Keratinocyte (primary cell): ENCODE measurements at regions not wholly inside any gene's neighbourhood (a gene's known extent, or its start where the extent isn't known, plus 50 kb on each side); places are given as distances from the start of the nearest gene placed in this dataset.
"Not testable (repeated sequence)": the region's sequence is repeated elsewhere in the genome, so short reads cannot be mapped to it uniquely, and the experiment has no call there.

Experiments used
- DNase-seq: peaks from one replicate; pipeline ENCODE4 v3.0.0-alpha.2; 2011; ENCODE audit warnings: low read depth, missing footprints, low spot score
- FAIRE-seq: peaks from 2 replicates; lab custom pipeline; 2011; peaks lifted over from hg19 to GRCh38; lab: Jason Lieb, UNC
- H2AFZ ChIP-seq: 2 replicates; pipeline ENCODE4 v1.6.0; 2012; ENCODE audit warnings: low read length, control low read depth, inconsistent platforms; ENCODE audit not compliant: control insufficient read depth
- H3K27ac ChIP-seq: 2 replicates; pipeline ENCODE4 v1.5.1; 2011; ENCODE audit warnings: low read length; ENCODE audit not compliant: control insufficient read depth, insufficient read depth
- H3K27me3 ChIP-seq: 3 replicates; pipeline ENCODE4 v1.6.0; 2011; ENCODE audit warnings: low read length; ENCODE audit not compliant: control insufficient read depth, insufficient read depth; ENCODE audit errors: extremely low read depth
- H3K36me3 ChIP-seq, 2 experiments: 2 replicates in 1 of 2; 3 replicates in 1 of 2; pipeline ENCODE4 v1.5.1; 2011; ENCODE audit warnings: low read length in 2 of 2, mild to moderate bottlenecking in 1 of 2; ENCODE audit not compliant: control insufficient read depth in 2 of 2, insufficient read depth in 2 of 2; ENCODE audit errors: extremely low read depth in 1 of 2
- H3K4me1 ChIP-seq: 3 replicates; pipeline ENCODE4 v1.5.1; 2011; ENCODE audit warnings: low read length; ENCODE audit not compliant: control insufficient read depth, insufficient read depth; ENCODE audit errors: extremely low read depth
- H3K4me2 ChIP-seq: 3 replicates; pipeline ENCODE4 v1.6.0; 2011; ENCODE audit warnings: low read depth, low read length; ENCODE audit not compliant: control insufficient read depth, insufficient read depth; ENCODE audit errors: extremely low read depth
- H3K4me3 ChIP-seq, 3 experiments: fragments of 200-600 bp in 1 of 3; sonication (generic) in 1 of 3; 2 replicates in 2 of 3; 3 replicates in 1 of 3; pipeline ENCODE4 v1.5.1; 2011 to 2016; ENCODE audit warnings: low read length in 3 of 3, mild to moderate bottlenecking in 3 of 3, control low read depth in 2 of 3, inconsistent platforms in 1 of 3, low read depth in 1 of 3, mixed read lengths in 1 of 3, mixed run types in 1 of 3, moderate library complexity in 1 of 3; ENCODE audit not compliant: control insufficient read depth in 2 of 3, insufficient read depth in 2 of 3; ENCODE audit errors: extremely low read depth in 1 of 3
- H3K79me2 ChIP-seq: 2 replicates; pipeline ENCODE4 v1.6.0; 2012; ENCODE audit warnings: low read length; ENCODE audit not compliant: control insufficient read depth, insufficient read depth
- H3K9ac ChIP-seq: 3 replicates; pipeline ENCODE4 v1.6.0; 2011; ENCODE audit warnings: low read length; ENCODE audit not compliant: control insufficient read depth, insufficient read depth; ENCODE audit errors: extremely low read depth
- H3K9me1 ChIP-seq: 3 replicates; pipeline ENCODE4 v1.6.0; 2011; ENCODE audit warnings: low read length; ENCODE audit not compliant: control insufficient read depth, insufficient read depth; ENCODE audit errors: extremely low read depth
- H3K9me3 ChIP-seq: 2 replicates; pipeline ENCODE4 v1.5.1; 2012; ENCODE audit warnings: low read depth, low read length; ENCODE audit not compliant: control insufficient read depth
- H4K20me1 ChIP-seq: 3 replicates; pipeline ENCODE4 v1.6.0; 2011; ENCODE audit warnings: low read length; ENCODE audit not compliant: control insufficient read depth, insufficient read depth; ENCODE audit errors: extremely low read depth
- CTCF ChIP-seq, 3 experiments: IDR thresholded peaks in 1 of 3; conservative IDR thresholded peaks in 1 of 3; optimal IDR thresholded peaks in 1 of 3; 2 replicates in 2 of 3; 3 replicates in 1 of 3; pipeline versions ENCODE3 to v1.5.1; 2011; ENCODE audit warnings: low read length in 3 of 3, mild to moderate bottlenecking in 3 of 3, moderate library complexity in 2 of 3, control low read depth in 1 of 3, inconsistent platforms in 1 of 3; ENCODE audit not compliant: insufficient read depth in 2 of 3; ENCODE audit errors: extremely low read depth in 1 of 3
- EZH2 ChIP-seq: IDR thresholded peaks from one replicate; pipeline ENCODE4 v1.6.1; 2012; ENCODE audit warnings: inconsistent platforms, mild to moderate bottlenecking, low read length, moderate library complexity
- dilution Hi-C: fragments of 300-500 bp; cut with MboI; formaldehyde crosslinking; loops from one replicate; pipeline ENCODE4 v1.7.0; 2020; ENCODE audit warnings: low sequenced_read_pairs; ENCODE audit not compliant: extremely low pct_ligation_motif_present

DNA sequence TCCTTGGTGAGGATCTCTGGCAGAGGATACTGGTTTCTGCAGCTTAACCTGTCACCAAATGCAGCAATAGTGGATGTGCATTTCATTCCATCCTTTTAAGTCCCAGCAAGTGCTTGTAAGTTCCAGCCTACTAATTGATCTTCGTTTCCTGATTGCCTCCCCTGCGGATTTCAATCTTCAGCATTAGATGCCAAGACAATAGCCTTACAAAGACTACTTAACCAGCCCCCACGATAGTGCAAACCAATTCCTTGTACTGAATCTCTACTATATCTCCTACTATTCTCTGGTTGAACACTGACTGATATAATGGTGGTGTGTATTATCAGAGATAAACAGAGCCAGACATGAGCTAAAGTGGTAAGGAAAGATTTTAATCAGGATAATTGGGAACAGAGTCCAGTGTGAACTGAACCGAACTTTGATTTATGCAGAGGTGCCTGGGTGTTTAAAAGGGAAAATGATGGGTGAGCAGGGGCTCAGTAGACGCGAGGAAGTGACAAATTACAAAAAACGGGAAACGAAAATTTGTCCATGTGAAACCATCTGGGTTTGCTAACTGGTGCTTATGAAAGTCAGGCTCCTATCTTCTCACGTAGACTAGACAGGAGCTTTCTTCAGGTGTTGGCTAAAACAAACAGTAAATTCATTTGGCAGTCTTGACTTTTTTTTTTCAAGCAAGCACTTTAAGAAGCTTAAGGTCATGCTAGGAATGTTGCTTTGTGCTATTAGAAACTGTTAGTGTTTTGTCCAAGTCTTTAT is 106.9 kb upstream of the ST8SIA4 start:
- Histone ChIP-seq H2AFZ (no peak overlapping the region), H4K20me1 (no peaks in the 10 kb centered on the region), H3K9me1 (no peaks in the 10 kb centered on the region), H3K9ac (no peak overlapping the region), H3K79me2 (no peaks in the 10 kb centered on the region), H3K36me3 (no peaks in the 10 kb centered on the region), H3K27me3 (no peaks in the 10 kb centered on the region), H3K4me1 (no peaks in the 10 kb centered on the region), H3K4me2 (no peak overlapping the region), H3K4me3 (no peak overlapping the region), H3K9me3 (no peaks in the 10 kb centered on the region), H3K27ac (no peak overlapping the region)
- no peak for FAIRE-seq
- dilution Hi-C loops: no loop called here
- no peak for TF ChIP-seq CTCF (optimal IDR thresholded peaks at IDR 0.05 in 1 of 3, IDR thresholded peaks at IDR 0.05 in 1 of 3, conservative IDR thresholded peaks at IDR 0.05 in 1 of 3; ENCODE audit: extremely low read depth in 1 of 3, insufficient read depth in 2 of 3, low read length in 3 of 3)
- TF ChIP-seq EZH2: no peak
- no peak for DNase-seq

DNA sequence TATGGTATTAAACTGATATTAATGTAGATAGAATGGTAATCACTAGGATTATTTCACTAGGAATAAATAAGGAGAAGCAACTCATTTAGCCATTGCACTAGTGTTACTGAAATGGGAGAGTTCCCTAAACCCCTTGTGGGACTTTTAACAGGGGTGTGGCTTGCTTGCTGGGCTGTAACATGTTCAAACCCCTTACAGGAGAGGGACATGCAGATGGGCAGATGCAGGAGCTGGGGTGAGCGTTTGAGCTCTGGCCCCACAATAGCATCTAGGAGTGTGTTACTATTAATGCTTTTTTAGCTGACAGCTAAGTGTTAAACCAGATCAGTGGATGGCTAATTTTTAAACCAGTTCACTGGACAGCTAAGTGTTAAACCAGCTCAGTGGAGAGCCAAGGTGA is 89.3 kb upstream of the ST8SIA4 start:
- DNase-seq (no peak), FAIRE-seq (no peak)
- Histone ChIP-seq H3K9ac (no peak overlapping the region), H4K20me1 (no peaks in the 10 kb centered on the region), H3K4me1 (no peaks in the 10 kb centered on the region), H3K36me3 (no peaks in the 10 kb centered on the region), H2AFZ (no peak overlapping the region), H3K27ac (no peak overlapping the region), H3K9me1 (no peaks in the 10 kb centered on the region), H3K9me3 (no peaks in the 10 kb centered on the region), H3K4me2 (no peak overlapping the region), H3K27me3 (no peaks in the 10 kb centered on the region), H3K79me2 (no peaks in the 10 kb centered on the region), H3K4me3 (no peak overlapping the region)
- dilution Hi-C loops: no loop called here
- TF ChIP-seq CTCF (optimal IDR thresholded peaks at IDR 0.05 in 1 of 3, IDR thresholded peaks at IDR 0.05 in 1 of 3, conservative IDR thresholded peaks at IDR 0.05 in 1 of 3; ENCODE audit: extremely low read depth in 1 of 3, insufficient read depth in 2 of 3, low read length in 3 of 3) (no peak), EZH2 (no peak)

DNA sequence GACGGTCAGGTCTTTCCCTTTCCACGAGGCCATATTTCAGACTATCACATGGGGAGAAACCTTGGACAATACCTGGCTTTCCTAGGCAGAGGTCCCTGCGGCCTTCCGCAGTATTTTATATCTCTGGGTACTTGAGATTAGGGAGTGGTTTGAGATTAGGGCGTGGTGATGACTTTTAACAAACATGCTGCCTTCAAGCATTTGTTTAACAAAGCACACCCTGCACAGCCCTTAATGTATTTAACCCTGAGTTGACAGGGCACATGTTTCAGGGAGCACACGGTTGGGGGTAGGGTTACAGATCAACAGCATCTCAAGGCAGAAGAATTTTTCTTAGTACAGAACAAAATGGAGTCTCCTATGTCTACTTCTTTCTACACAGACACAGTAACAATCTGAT is 80.5 kb upstream of the ST8SIA4 start:
- H3K4me2 ChIP-seq, H3K9ac ChIP-seq, H3K9me3 ChIP-seq, H3K4me3 ChIP-seq, DNase-seq, H3K36me3 ChIP-seq, H3K4me1 ChIP-seq, dilution Hi-C loops, H3K27ac ChIP-seq, H2AFZ ChIP-seq, H3K9me1 ChIP-seq, H3K27me3 ChIP-seq, H3K79me2 ChIP-seq, H4K20me1 ChIP-seq, FAIRE-seq: not testable (repeated sequence)
